ENCODE measurements at regions not wholly inside any gene's neighbourhood (a gene's known extent, or its start where the extent isn't known, plus 50 kb on each side); places are given as distances from the start of the nearest gene placed in this dataset.
A peak's percentile ranks its signal among the peaks of the same experiment; 100 is the strongest.

GRCh38 chr9:129382281-129383018, 204.4 kb upstream of the IER5L start:
- Mint-ChIP-seq H3K27ac (peak overlapping the region; percentile 74), H3K36me3 (no peaks in the 10 kb centered on the region), H3K9me3 (no peaks in the 10 kb centered on the region), H3K27me3 (no peaks in the 10 kb centered on the region), H3K4me1 (peaks cover 14% of the 10 kb centered on the region), H3K4me3 (peak overlapping the region; percentile 39)

- Mint-ChIP-seq H3K27ac (peak overlapping the region; percentile 46), H3K36me3 (no peaks in the 10 kb centered on the region), H3K4me3 (no peak overlapping the region), H3K4me1 (peaks cover 14% of the 10 kb centered on the region), H3K27me3 (no peaks in the 10 kb centered on the region), H3K9me3 (no peaks in the 10 kb centered on the region)
Measured at GRCh38 chr9:129381481-129381957, 203.5 kb upstream of the IER5L start.

- Mint-ChIP-seq H3K4me1 (peaks cover 14% of the 10 kb centered on the region), H3K4me3 (no peak overlapping the region), H3K36me3 (no peaks in the 10 kb centered on the region), H3K27me3 (no peaks in the 10 kb centered on the region), H3K9me3 (no peaks in the 10 kb centered on the region), H3K27ac (no peak overlapping the region)
Measured at GRCh38 chr9:129380961-129381401, 202.9 kb upstream of the IER5L start.

GRCh38 chr9:129379886-129380285, 201.8 kb upstream of the IER5L start:
- Mint-ChIP-seq H3K27ac (no peak overlapping the region), H3K9me3 (no peaks in the 10 kb centered on the region), H3K4me1 (peaks cover 9% of the 10 kb centered on the region), H3K27me3 (no peaks in the 10 kb centered on the region), H3K36me3 (no peaks in the 10 kb centered on the region), H3K4me3 (no peak overlapping the region)

GRCh38 chr9:129379181-129379836, 201.2 kb upstream of the IER5L start:
- peaks cover 5% of the 10 kb centered on the region for H3K4me1 Mint-ChIP-seq
- H3K27ac Mint-ChIP-seq = peak overlapping the region; percentile 17
- H3K36me3 Mint-ChIP-seq = no peaks in the 10 kb centered on the region
- no peaks in the 10 kb centered on the region for H3K27me3 Mint-ChIP-seq
- no peak overlapping the region for H3K4me3 Mint-ChIP-seq
- H3K9me3 Mint-ChIP-seq = no peaks in the 10 kb centered on the region

GRCh38 chr9:129377931-129378661, 200.0 kb upstream of the IER5L start:
- H3K27ac Mint-ChIP-seq = no peak overlapping the region
- no peak overlapping the region for H3K4me3 Mint-ChIP-seq
- H3K27me3 Mint-ChIP-seq = no peaks in the 10 kb centered on the region
- H3K36me3 Mint-ChIP-seq = no peaks in the 10 kb centered on the region
- H3K9me3 Mint-ChIP-seq = no peaks in the 10 kb centered on the region
- H3K4me1 Mint-ChIP-seq = no peaks in the 10 kb centered on the region

- no peaks in the 10 kb centered on the region for H3K9me3 Mint-ChIP-seq
- no peak overlapping the region for H3K27ac Mint-ChIP-seq
- no peaks in the 10 kb centered on the region for H3K4me1 Mint-ChIP-seq
- no peak overlapping the region for H3K4me3 Mint-ChIP-seq
- H3K36me3 Mint-ChIP-seq = no peaks in the 10 kb centered on the region
- no peaks in the 10 kb centered on the region for H3K27me3 Mint-ChIP-seq
Measured at GRCh38 chr9:129377181-129377580, 199.1 kb upstream of the IER5L start.

GRCh38 chr9:129375845-129376244, 197.8 kb upstream of the IER5L start:
- no peaks in the 10 kb centered on the region for H3K36me3 Mint-ChIP-seq
- no peak overlapping the region for H3K27ac Mint-ChIP-seq
- H3K4me1 Mint-ChIP-seq = no peaks in the 10 kb centered on the region

GRCh38 chr9:129374651-129375050, 196.6 kb upstream of the IER5L start:
- H3K27me3 Mint-ChIP-seq = no peaks in the 10 kb centered on the region
- no peak overlapping the region for H3K4me3 Mint-ChIP-seq
- no peak overlapping the region for H3K27ac Mint-ChIP-seq
- no peaks in the 10 kb centered on the region for H3K4me1 Mint-ChIP-seq
- no peaks in the 10 kb centered on the region for H3K36me3 Mint-ChIP-seq
- H3K9me3 Mint-ChIP-seq = no peaks in the 10 kb centered on the region

More at GRCh38 chr9:129375845-129376244, 197.8 kb upstream of the IER5L start:
- no peak overlapping the region for H3K4me3 Mint-ChIP-seq
- no peaks in the 10 kb centered on the region for H3K9me3 Mint-ChIP-seq
- H3K27me3 Mint-ChIP-seq = no peaks in the 10 kb centered on the region

- H3K4me1 Mint-ChIP-seq = no peaks in the 10 kb centered on the region
- H3K27me3 Mint-ChIP-seq = no peaks in the 10 kb centered on the region
- H3K27ac Mint-ChIP-seq = no peak overlapping the region
- no peak overlapping the region for H3K4me3 Mint-ChIP-seq
- no peaks in the 10 kb centered on the region for H3K36me3 Mint-ChIP-seq
- H3K9me3 Mint-ChIP-seq = no peaks in the 10 kb centered on the region
Measured at GRCh38 chr9:129374231-129374630, 196.2 kb upstream of the IER5L start.

GRCh38 chr9:129373361-129373760, 195.3 kb upstream of the IER5L start:
- Mint-ChIP-seq H3K4me1 (no peaks in the 10 kb centered on the region), H3K27me3 (no peaks in the 10 kb centered on the region), H3K27ac (no peak overlapping the region), H3K36me3 (no peaks in the 10 kb centered on the region), H3K4me3 (no peak overlapping the region), H3K9me3 (no peaks in the 10 kb centered on the region)

GRCh38 chr9:129370770-129371169, 192.7 kb upstream of the IER5L start:
- Mint-ChIP-seq H3K36me3 (no peaks in the 10 kb centered on the region), H3K27me3 (no peaks in the 10 kb centered on the region), H3K4me3 (no peak overlapping the region), H3K27ac (no peak overlapping the region), H3K4me1 (no peaks in the 10 kb centered on the region), H3K9me3 (no peaks in the 10 kb centered on the region)

- Mint-ChIP-seq H3K36me3 (no peaks in the 10 kb centered on the region), H3K4me1 (no peaks in the 10 kb centered on the region), H3K4me3 (no peak overlapping the region), H3K9me3 (no peaks in the 10 kb centered on the region), H3K27me3 (no peaks in the 10 kb centered on the region), H3K27ac (no peak overlapping the region)
Measured at GRCh38 chr9:129368444-129368978, 190.4 kb upstream of the IER5L start.

GRCh38 chr9:129367287-129367686, 189.2 kb upstream of the IER5L start:
- Mint-ChIP-seq H3K4me1 (no peaks in the 10 kb centered on the region), H3K27me3 (no peaks in the 10 kb centered on the region), H3K9me3 (no peaks in the 10 kb centered on the region), H3K4me3 (no peak overlapping the region), H3K27ac (no peak overlapping the region), H3K36me3 (no peaks in the 10 kb centered on the region)

- Mint-ChIP-seq H3K9me3 (no peaks in the 10 kb centered on the region), H3K4me3 (no peak overlapping the region), H3K36me3 (no peaks in the 10 kb centered on the region), H3K27me3 (no peaks in the 10 kb centered on the region), H3K27ac (no peak overlapping the region), H3K4me1 (no peaks in the 10 kb centered on the region)
Measured at GRCh38 chr9:129365196-129365595, 187.1 kb upstream of the IER5L start.

Measured in activated naive CD4-positive, alpha-beta T cell treated with anti-CD3 and anti-CD28 coated beads, Interleukin-2, amount 50 U/mL, for 24 hours (primary cell).